OCI-LY7 (cell line): ENCODE measurements at regions not wholly inside any gene's neighbourhood (a gene's known extent, or its start where the extent isn't known, plus 50 kb on each side); places are given as distances from the start of the nearest gene placed in this dataset.

Source experiments
- EZH2phosphoT487 ChIP-seq: fragments of 200-600 bp; sonication (generic); IDR thresholded peaks from 2 replicates; pipeline ENCODE4 v1.6.1; 2018; ENCODE audit warnings: low read depth, borderline replicate concordance, mild to moderate bottlenecking, mixed run types, antibody characterized with exemption, low read length, moderate library complexity, mixed read lengths
- TF ChIP-seq, protein P1 (sequence below): fragments of 200-600 bp; sonication (generic); conservative IDR thresholded peaks from 2 replicates; pipeline ENCODE4 v1.5.1; 2014; ENCODE audit warnings: mild to moderate bottlenecking, antibody characterized with exemption, low read length, moderate library complexity, mixed read lengths

- TF ChIP-seq, protein P1, sequence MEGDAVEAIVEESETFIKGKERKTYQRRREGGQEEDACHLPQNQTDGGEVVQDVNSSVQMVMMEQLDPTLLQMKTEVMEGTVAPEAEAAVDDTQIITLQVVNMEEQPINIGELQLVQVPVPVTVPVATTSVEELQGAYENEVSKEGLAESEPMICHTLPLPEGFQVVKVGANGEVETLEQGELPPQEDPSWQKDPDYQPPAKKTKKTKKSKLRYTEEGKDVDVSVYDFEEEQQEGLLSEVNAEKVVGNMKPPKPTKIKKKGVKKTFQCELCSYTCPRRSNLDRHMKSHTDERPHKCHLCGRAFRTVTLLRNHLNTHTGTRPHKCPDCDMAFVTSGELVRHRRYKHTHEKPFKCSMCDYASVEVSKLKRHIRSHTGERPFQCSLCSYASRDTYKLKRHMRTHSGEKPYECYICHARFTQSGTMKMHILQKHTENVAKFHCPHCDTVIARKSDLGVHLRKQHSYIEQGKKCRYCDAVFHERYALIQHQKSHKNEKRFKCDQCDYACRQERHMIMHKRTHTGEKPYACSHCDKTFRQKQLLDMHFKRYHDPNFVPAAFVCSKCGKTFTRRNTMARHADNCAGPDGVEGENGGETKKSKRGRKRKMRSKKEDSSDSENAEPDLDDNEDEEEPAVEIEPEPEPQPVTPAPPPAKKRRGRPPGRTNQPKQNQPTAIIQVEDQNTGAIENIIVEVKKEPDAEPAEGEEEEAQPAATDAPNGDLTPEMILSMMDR, result no peak
- no peak for TF ChIP-seq EZH2phosphoT487
These were observed 61.7 kb upstream of the LRRN1 start for GRCh38 chr3:3737531-3737930.
